Stimulated activated CD4-positive, alpha-beta T cell treated with anti-CD3 and anti-CD28 coated beads, Interleukin-15, amount 100 ng/mL, for 48 hours (primary cell): ENCODE measurements at regions not wholly inside any gene's neighbourhood (a gene's known extent, or its start where the extent isn't known, plus 50 kb on each side); places are given as distances from the start of the nearest gene placed in this dataset.
"Not testable (repeated sequence)": the region's sequence is repeated elsewhere in the genome, so short reads cannot be mapped to it uniquely, and the experiment has no call there.

Experiments
- DNase-seq, 2 donors: peaks; one replicate each; pipeline ENCODE4 v3.0.0-alpha.2; 2020; ENCODE audit warnings: low read depth in 2 of 2

DNA sequence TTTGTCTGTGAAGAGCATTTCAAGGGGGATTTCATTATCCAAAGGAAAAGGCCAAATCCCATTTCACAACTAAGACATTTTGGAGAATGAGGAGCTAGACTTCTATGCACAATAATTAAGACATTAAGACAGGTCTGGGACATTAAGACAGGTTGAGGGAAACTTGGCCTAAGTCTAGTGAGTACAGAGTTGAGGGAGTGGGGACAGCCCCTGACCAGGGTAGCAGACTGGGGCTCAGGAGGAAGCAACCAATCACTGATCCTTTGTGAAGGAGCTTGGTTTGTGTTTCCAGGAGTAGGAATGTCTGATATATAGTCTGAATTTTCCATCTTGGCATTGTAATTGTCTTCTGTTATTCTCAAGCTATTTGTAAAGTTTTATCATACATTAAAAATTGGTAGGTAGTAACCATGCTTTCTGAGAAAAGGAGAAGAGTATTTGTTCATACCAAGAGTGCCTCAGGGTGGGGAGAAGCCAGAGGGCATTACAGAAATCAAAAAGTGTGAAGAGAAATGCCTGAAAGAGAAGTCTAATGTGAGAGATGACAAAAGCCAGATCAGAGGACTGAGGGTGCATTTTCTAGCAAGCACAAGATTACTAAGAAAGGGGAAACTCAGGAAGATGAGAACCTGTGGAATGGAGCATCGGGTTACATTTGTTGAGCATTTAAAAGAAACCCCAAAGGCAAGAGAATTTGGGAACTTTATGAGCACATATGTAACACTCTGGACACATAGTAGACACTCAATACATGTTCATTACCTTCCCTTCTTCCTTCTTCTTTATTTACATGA is 189.3 kb upstream of the PIK3R1 start:
- no peak for DNase-seq

DNA sequence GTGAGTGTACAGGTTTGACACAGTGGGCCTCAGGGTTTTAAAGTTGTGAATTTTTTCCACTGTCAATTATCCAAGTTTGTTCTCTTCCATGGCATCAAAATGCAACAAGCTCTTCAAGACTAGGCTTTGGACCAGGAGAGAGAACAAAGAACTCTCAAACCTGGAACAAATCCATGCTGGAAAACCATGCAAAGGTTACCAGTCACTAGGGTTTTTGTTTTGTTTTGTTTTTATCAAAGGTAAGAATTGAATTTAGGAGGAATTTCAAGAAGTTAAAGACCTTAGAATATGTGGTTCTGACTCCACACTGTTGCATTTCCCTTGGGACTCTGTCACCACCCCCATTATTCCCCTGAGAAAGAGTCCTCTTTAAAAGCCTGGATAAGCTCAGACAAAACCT is 191.1 kb upstream of the PIK3R1 start:
- no peak for DNase-seq

DNA sequence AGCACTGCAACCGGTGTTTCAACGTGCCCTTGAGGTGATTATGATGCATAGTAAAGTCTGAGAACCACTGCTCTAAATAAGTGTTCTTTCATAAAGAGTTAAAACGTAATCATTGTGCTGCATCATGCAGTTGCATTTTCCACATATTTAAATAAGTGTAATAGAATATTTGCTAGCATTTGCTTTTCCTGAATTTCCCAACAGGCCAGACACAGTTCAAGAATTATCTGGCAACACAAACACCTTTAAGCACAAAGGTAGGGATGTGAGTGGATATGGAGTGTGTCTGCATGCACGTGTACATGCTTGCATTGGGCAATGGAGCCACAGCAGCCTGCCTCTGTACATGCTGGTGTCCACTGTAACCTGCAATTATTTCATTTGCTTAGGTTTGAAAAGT is 193.6 kb upstream of the PIK3R1 start:
- DNase-seq: no peak

GRCh38 chr5:68021227-68021626 is 194.3 kb upstream of the PIK3R1 start:
- no peak for DNase-seq

DNA sequence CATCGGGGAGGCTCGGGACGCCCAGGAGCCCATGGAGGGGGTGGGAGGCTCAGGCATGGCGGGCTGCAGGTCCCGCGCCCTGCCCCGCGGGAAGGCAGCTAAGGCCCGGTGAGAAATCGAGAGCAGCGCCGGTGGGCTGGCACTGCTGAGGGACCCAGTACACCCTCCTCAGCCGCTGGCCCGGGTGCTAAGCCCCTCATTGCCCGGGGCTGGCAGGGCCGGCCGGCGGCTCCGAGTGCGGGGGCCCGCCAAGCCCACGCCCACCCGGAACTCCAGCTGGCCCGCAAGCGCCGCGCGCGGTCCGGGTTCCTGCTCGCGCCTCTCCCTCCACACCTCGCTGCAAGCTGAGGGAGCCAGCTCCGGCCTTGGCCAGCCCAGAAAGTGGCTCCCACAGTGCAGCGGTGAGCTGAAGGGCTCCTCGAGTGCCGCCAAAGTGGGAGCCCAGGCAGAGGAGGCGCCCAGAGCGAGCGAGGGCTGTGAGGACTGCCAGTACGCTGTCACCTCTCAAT is 195.0 kb upstream of the PIK3R1 start:
- not testable (repeated sequence) for DNase-seq

GRCh38 chr5:68015381-68016302 is 199.9 kb upstream of the PIK3R1 start:
- DNase-seq: no peak

- no peak for DNase-seq
These were observed 202.7 kb upstream of the PIK3R1 start for GRCh38 chr5:68012831-68013230.

GRCh38 chr5:68012429-68012828 is 203.1 kb upstream of the PIK3R1 start:
- no peak for DNase-seq

DNA sequence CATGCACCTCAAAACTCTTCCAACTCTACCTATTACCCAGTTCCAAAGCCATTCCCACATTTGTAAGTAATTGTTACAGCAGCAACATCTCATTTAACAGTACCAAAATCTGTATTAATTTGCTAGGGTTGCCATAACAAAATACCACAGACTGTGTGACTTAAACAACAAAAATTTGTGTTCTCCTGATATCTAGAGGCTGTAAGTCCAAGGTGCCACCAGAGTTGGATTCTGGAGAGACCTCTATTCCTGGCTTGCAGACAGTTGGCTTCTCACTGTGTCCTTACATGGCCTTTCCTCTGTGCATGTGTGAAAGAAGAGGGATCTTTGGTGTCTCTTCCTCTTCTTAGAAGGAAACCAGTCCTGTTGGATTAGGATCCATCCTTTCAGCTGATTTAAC is 203.8 kb upstream of the PIK3R1 start:
- no peak for DNase-seq

- DNase-seq: no peak
These were observed 204.2 kb upstream of the PIK3R1 start for GRCh38 chr5:68011259-68011760.

DNA sequence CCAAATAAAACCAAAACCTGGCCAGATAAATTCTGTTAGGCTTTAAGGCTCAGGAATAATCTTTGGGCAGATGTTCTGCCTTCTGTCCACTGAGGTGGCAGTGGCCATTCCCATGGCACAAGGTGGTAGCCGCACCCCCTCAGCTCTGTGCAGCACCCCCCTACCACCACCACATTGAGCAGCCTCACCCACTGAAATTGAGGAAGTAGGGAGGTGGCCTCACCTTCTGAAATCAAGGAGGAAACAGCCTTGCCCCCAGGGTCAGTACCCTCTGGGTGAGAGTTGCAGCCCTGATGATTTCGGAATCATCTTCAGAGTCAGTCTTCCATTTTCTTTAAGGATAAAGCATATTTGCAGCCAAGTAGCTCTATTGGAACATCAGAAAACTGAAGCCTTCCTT is 204.8 kb upstream of the PIK3R1 start:
- DNase-seq: no peak

- DNase-seq: no peak
These were observed 208.1 kb upstream of the PIK3R1 start for GRCh38 chr5:68007451-68007850.

GRCh38 chr5:68002836-68003235 is 212.7 kb upstream of the PIK3R1 start:
- no peak for DNase-seq

DNA sequence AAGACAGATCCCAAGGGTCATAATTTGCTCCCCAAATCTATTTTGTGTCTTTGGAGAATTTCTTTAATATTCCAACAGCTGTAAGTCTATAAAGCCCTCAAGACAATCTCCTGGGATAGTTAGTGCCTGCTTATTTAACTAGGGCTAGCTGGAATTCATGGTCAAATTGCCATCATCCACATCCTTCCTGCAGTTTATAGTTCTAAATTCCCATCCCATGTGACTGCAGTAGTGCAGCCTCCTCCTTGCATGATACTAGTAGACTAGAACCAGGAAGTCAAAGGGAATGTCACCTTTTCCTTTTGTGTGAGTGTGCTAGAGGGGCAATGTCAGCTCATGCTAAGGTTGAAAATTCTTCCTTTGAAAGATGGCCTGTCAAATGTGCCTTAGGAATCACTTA is 214.8 kb upstream of the PIK3R1 start:
- DNase-seq: no peak

DNA sequence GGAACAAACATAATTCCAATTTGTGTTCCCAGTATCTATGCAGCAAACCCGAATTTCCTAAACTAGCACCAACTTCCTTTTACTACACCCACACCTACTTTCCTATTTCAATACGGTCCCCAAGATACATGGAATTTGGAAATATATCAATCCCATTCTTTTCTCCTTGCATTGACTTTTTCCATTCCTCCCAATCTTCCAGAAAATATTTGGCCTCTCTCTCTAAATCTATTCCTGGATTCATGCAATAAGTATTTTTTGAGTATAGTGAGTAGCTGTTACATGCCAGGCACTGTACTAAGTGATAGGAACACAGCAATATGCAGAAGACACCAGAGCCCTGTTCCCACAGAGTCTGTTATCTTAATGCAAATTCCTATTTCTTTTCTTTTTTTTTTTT is 216.2 kb upstream of the PIK3R1 start:
- DNase-seq: no peak

DNA sequence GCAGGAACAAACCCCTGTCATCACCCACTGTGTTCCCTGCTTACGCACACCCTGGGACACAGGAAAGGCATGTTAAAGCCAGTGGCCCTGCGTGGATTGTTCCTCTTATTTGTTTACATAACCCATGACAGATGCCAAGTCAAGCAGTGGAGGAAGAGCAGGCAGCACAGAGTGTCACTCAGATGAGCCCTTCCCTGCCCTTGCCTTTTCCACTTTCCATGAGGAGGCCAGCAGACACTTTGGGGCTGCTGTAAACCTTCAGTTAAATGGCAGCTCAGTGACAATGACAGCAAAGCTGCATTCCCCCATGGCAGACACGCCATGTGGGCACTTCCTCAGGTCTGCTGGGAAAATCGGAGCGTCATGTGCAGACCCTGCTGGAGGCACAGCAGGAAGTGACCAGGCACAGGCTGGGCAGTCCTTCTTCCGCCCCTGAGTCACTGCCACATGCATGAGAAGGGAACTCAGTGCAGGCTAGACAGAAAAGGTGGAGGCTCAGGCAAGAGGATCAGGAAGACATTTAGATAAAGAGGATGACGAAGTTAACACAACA is 216.8 kb upstream of the PIK3R1 start:
- DNase-seq: no peak

- DNase-seq: no peak
These were observed 217.6 kb upstream of the PIK3R1 start for GRCh38 chr5:67997892-67998457.

- no peak for DNase-seq
These were observed 218.4 kb upstream of the PIK3R1 start for GRCh38 chr5:67997148-67997547.

DNA sequence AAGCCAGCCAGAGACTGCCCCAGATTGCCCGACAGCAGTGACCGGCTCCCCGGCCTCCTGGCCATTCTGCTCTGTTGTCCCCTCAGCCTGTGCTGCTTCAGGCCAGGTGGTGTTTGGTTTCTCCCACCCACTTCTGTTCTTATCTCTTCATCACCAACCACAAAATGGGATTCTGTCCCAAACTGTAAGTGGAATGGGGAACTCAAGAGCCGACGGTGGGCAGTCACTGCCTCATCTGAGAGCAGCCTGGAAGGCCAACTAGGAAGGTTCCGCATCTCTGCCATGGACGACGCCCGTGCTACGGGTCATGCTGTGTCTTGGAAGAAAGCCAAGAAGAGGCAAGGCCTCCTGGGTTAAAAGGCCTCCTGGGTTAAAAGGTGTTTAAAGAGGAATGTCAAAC is 219.0 kb upstream of the PIK3R1 start:
- no peak for DNase-seq

DNA sequence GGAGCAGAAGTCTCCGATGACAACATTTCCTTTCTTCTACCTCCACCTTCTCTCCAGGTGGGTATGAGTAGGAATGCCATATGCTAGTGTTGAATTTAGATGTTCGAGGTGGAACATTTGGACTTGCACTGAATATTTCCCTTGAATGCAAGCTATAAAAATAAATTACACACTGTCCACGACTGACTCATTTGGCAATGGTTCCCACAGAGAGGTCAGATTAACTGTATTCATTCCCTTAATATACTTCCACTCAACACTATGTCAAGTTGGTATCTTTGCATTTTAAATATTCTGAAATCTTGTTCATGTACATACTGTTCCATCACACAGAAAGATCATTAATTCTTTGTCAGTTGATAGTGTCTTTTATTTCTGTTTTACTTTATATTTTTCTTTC is 222.6 kb upstream of the PIK3R1 start:
- no peak for DNase-seq

- no peak for DNase-seq
These were observed 226.1 kb upstream of the PIK3R1 start for GRCh38 chr5:67989456-67989855.

DNA sequence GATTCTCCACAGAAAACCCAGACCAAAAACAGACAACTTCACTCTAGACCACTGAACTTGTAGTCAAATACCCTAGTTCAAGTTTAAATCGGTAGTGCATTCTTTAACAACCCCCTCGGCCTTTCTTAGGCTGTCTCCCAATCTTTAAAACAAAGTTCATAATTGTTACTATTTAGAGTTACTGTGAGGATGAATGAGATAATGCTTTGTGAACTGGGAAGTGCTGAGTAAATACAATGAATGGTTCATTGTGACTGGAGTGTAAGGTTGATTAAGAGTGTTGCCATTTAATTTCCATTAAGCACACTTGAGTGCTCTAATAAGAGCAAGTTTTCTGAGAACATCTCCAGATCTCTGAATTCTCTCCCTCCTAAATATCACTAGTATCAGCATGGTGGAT is 228.8 kb upstream of the PIK3R1 start:
- no peak for DNase-seq
